Lung (tissue), 11 donors: ENCODE measurements at regions not wholly inside any gene's neighbourhood (a gene's known extent, or its start where the extent isn't known, plus 50 kb on each side); places are given as distances from the start of the nearest gene placed in this dataset.

Experiments used
- ATAC-seq: fragments of 200-7000 bp; cut with Tn5 transposase; one replicate; pipeline ENCODE4 v1.9.1; 2020; ENCODE audit warnings: moderate number of reproducible peaks; ENCODE audit not compliant: insufficient read depth, low FRiP score
- DNase-seq, 3 donors: peaks; one replicate each; pipeline ENCODE4 v3.0.0-alpha.2; 2013 to 2017
- H3K27ac ChIP-seq, 2 donors: one replicate each; pipeline ENCODE4 v1.5.1; 2013; ENCODE audit warnings: mild to moderate bottlenecking in 2 of 2, moderate library complexity in 2 of 2, control low read depth in 1 of 2, inconsistent platforms in 1 of 2, low read depth in 1 of 2, low read length in 1 of 2
- H3K27me3 ChIP-seq, 3 donors: one replicate each; pipeline ENCODE4 v1.5.1; 2013; ENCODE audit warnings: low read length in 2 of 3; ENCODE audit not compliant: control insufficient read depth in 3 of 3, insufficient read depth in 3 of 3
- H3K36me3 ChIP-seq, 4 donors: one replicate each; pipeline ENCODE4 v1.5.1; 2013; ENCODE audit warnings: low read length in 4 of 4, mild to moderate bottlenecking in 1 of 4, moderate library complexity in 1 of 4; ENCODE audit not compliant: control insufficient read depth in 4 of 4, insufficient read depth in 4 of 4
- H3K4me1 ChIP-seq, 5 donors: one replicate each; pipeline ENCODE4 v1.5.1; 2013; ENCODE audit warnings: low read length in 5 of 5, mild to moderate bottlenecking in 2 of 5, moderate library complexity in 1 of 5; ENCODE audit not compliant: control insufficient read depth in 5 of 5, insufficient read depth in 5 of 5
- H3K4me3 ChIP-seq: one replicate; pipeline ENCODE4 v1.5.1; 2013; ENCODE audit warnings: mild to moderate bottlenecking, control low read depth, moderate library complexity
- H3K9ac ChIP-seq, 2 donors: one replicate each; pipeline ENCODE4 v1.5.1; 2013; ENCODE audit warnings: low read length in 2 of 2, control low read depth in 1 of 2; ENCODE audit not compliant: insufficient read depth in 1 of 2
- H3K9me3 ChIP-seq, 4 donors: one replicate each; pipeline ENCODE4 v1.5.1; 2013; ENCODE audit warnings: low read length in 3 of 4, mild to moderate bottlenecking in 1 of 4, moderate library complexity in 1 of 4; ENCODE audit not compliant: control insufficient read depth in 4 of 4, insufficient read depth in 3 of 4
- WGBS, 2 donors: extraction: QIAGEN DNeasy Blood & Tissue Kit; methylation state at CpG; one replicate each; pipeline ENCODE4 v1.1.7; 2013; 5-methylcytosine and 5-hydroxymethylcytosine counted together
- TF ChIP-seq, protein P1 (sequence below): IDR thresholded peaks from 2 replicates; pipeline ENCODE4 v1.5.1; 2012; ENCODE audit warnings: mild to moderate bottlenecking; ENCODE audit errors: control extremely low read depth, extremely low read depth
- donor health status: control.
- donor health status: control.
- donor health status: Bipolar disorder and iron deficiency.
- donor health status: healthy.
- donor health status: DM: yes; HTN: yes; CAD: no.

- Histone ChIP-seq H3K27ac (no peak overlapping the region), H3K9ac (no peak overlapping the region), H3K4me3 (no peak overlapping the region), H3K4me1 (no peaks in the 10 kb centered on the region), H3K9me3 (no peaks in the 10 kb centered on the region), H3K36me3 (no peaks in the 10 kb centered on the region), H3K27me3 (peaks cover 0 to 2% (median 0%) of the 10 kb centered on the region in 3 donors)
- TF ChIP-seq, protein P1, sequence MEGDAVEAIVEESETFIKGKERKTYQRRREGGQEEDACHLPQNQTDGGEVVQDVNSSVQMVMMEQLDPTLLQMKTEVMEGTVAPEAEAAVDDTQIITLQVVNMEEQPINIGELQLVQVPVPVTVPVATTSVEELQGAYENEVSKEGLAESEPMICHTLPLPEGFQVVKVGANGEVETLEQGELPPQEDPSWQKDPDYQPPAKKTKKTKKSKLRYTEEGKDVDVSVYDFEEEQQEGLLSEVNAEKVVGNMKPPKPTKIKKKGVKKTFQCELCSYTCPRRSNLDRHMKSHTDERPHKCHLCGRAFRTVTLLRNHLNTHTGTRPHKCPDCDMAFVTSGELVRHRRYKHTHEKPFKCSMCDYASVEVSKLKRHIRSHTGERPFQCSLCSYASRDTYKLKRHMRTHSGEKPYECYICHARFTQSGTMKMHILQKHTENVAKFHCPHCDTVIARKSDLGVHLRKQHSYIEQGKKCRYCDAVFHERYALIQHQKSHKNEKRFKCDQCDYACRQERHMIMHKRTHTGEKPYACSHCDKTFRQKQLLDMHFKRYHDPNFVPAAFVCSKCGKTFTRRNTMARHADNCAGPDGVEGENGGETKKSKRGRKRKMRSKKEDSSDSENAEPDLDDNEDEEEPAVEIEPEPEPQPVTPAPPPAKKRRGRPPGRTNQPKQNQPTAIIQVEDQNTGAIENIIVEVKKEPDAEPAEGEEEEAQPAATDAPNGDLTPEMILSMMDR, result no peak
- DNase-seq (no peak), ATAC-seq (no peak)
- 85 to 92% methylated on average over 6 of the region's 6 CpGs for WGBS, 2 donors
Measured at GRCh38 chr2:104904889-104905288, 51.0 kb downstream of the POU3F3 start.

GRCh38 chr2:104909317-104909716 is 55.4 kb downstream of the POU3F3 start:
- WGBS, 2 donors, result 89 to 91% methylated on average over 5 of the region's 5 CpGs
- TF ChIP-seq, protein P1, result no peak
- H3K9ac ChIP-seq, result no peak overlapping the region
- H3K36me3 ChIP-seq, result no peaks in the 10 kb centered on the region
- DNase-seq (no peak), ATAC-seq (no peak)
- H3K4me3 ChIP-seq, result no peak overlapping the region
- H3K4me1 ChIP-seq, result no peaks in the 10 kb centered on the region
- no peak overlapping the region for H3K27ac ChIP-seq
- no peaks in the 10 kb centered on the region for H3K9me3 ChIP-seq
- peaks cover 0 to 4% (median 0%) of the 10 kb centered on the region in 3 donors for H3K27me3 ChIP-seq

DNA sequence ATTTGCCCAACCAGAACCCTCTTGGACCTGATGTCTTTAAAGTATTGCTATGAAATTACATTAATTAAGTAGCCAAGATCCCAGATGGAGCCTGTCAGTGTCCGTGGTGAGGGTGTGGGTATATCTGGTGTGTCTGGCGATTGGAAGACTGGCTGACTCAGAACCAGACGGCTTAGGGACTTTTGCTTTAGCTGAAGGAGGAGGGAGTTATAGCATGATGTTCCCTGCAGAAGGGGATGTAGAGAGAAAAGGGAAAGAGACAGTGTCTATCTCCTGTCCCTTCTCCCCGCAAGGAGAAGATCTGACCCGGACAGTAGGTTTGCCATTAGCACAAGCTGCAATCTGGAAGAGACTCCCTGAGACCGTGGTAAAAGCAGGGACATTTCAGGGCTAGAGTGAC is 60.6 kb downstream of the POU3F3 start:
- TF ChIP-seq, protein P1, result no peak
- 72 to 84% methylated on average over 6 of the region's 6 CpGs for WGBS, 2 donors
- no peaks in the 10 kb centered on the region for H3K36me3 ChIP-seq
- DNase-seq, result no peak
- H3K9me3 ChIP-seq, result peaks cover 0 to 2% (median 0%) of the 10 kb centered on the region in 4 donors
- no peak overlapping the region for H3K4me3 ChIP-seq
- no peak for ATAC-seq
- H3K27me3 ChIP-seq, result peaks cover 0 to 4% (median 0%) of the 10 kb centered on the region in 3 donors
- H3K27ac ChIP-seq, result no peak overlapping the region
- H3K4me1 ChIP-seq, result no peaks in the 10 kb centered on the region
- no peak overlapping the region for H3K9ac ChIP-seq
